ENCODE measurements at regions not wholly inside any gene's neighbourhood (a gene's known extent, or its start where the extent isn't known, plus 50 kb on each side); places are given as distances from the start of the nearest gene placed in this dataset.

- no peak overlapping the region for H3K9ac ChIP-seq (ENCODE audit: insufficient read depth in 1 of 2, low read depth in 2 of 2, low read length in 2 of 2)
- H3K79me2 ChIP-seq (ENCODE audit: control insufficient read depth, insufficient read depth, low read length) = no peaks in the 10 kb centered on the region
- H3K4me3 ChIP-seq = no peak overlapping the region
- H3K9me3 ChIP-seq (replicated peaks; ENCODE audit: control insufficient read depth, insufficient read depth, low read depth, low read length) = no peaks in the 10 kb centered on the region
- H3K4me2 ChIP-seq (ENCODE audit: insufficient read depth, low read length) = no peak overlapping the region
- ChIA-PET CTCF (ENCODE audit: low intra/inter-chr PET ratio) (no interaction called here), POLR2A (no interaction called here)
- 0% methylated on average over 5 of the region's 5 CpGs for WGBS (ENCODE audit: insufficient coverage, low coverage, missing lambda C conversion rate)
- in situ Hi-C loops (cut with MboI) = no loop called here
- DNase-seq (ENCODE audit: extremely low read depth in 1 of 4, low spot score in 3 of 4) (no peak), ATAC-seq (no peak), FAIRE-seq (no peak)
- no peaks in the 10 kb centered on the region for H3K36me3 ChIP-seq (ENCODE audit: control insufficient read depth, insufficient read depth, low read length)
- intact Hi-C loops (cut with micrococcal nuclease) = no loop called here
- H3K9me1 ChIP-seq (ENCODE audit: control insufficient read depth, insufficient read depth, low read length) = no peaks in the 10 kb centered on the region
- H3K27ac ChIP-seq (ENCODE audit: extremely low read depth, low read depth, low read length) = no peak overlapping the region
- H3K27me3 ChIP-seq (ENCODE audit: control insufficient read depth in 2 of 2, insufficient read depth in 2 of 2, low read length in 2 of 2) = no peaks in the 10 kb centered on the region
- no peaks in the 10 kb centered on the region for H4K20me1 ChIP-seq (replicated peaks; ENCODE audit: control insufficient read depth, insufficient read depth, low read length)
- BruUV-seq (replicated peaks) = no TSS peak
- H2AFZ ChIP-seq (ENCODE audit: low read depth, low read length) = no peak overlapping the region
- H3K4me1 ChIP-seq (replicated peaks in 1 of 2; ENCODE audit: control insufficient read depth in 2 of 2, insufficient read depth in 2 of 2, low read length in 2 of 2) = no peaks in the 10 kb centered on the region
- TF ChIP-seq ZBTB40 (IDR thresholded peaks at IDR 0.05) (no peak), ZBTB40 (CRISPR knock-in tag; IDR thresholded peaks at IDR 0.05) (no peak), ZNF583 (CRISPR knock-in tag; IDR thresholded peaks at IDR 0.05) (no peak), ZNF444 (CRISPR knock-in tag; IDR thresholded peaks at IDR 0.05) (no peak), ZNF609 (CRISPR knock-in tag; IDR thresholded peaks at IDR 0.05; ENCODE audit: borderline replicate concordance) (no peak), THRB (CRISPR knock-in tag; conservative IDR thresholded peaks at IDR 0.05) (no peak), IRF9 (tag; IDR thresholded peaks at IDR 0.05) (no peak)
Observed at GRCh38 chr4:155573126-155573525, 93.5 kb upstream of the GUCY1A1 start.

All from K562 (cell line).